ENCODE measurements at regions not wholly inside any gene's neighbourhood (a gene's known extent, or its start where the extent isn't known, plus 50 kb on each side); places are given as distances from the start of the nearest gene placed in this dataset.

DNA sequence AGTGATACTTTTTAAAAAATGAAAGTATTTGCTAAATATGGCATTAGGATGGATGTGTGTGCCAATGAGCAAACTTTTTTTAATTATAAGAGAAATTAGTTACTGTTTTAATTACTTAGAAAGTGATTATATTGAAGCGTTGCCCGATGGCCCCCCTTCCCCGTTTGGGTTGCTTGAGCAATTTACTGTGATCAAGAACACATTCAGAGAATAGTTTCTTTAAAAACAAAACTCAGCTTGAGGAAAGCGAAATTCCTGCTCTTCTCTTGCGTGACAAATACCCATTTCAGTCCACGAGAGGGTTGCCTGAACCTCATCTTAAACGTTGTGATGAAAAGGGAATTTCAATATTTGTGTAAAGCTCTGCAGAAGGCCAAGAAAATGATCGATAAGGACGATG, 234.1 kb downstream of the GATA3 start:
- TF ChIP-seq EZH2 (IDR thresholded peaks at IDR 0.05; ENCODE audit: insufficient read depth, poor library complexity, severe bottlenecking) (no peak), EZH2phosphoT487 (IDR thresholded peaks at IDR 0.05; ENCODE audit: insufficient read depth, low read depth) (no peak)
